ENCODE measurements at regions not wholly inside any gene's neighbourhood (a gene's known extent, or its start where the extent isn't known, plus 50 kb on each side); places are given as distances from the start of the nearest gene placed in this dataset.

- FAIRE-seq: no peak
- Histone ChIP-seq H2BK120ac (replicated peaks; ENCODE audit: low read depth, low read length) (no peak overlapping the region), H2BK15ac (ENCODE audit: low read length) (no peak overlapping the region), H3K79me2 (ENCODE audit: control insufficient read depth in 1 of 2, insufficient read depth in 2 of 2, low read length in 2 of 2) (no peaks in the 10 kb centered on the region), H2BK12ac (ENCODE audit: low read depth, low read length) (no peak overlapping the region), H3K4me3 (ENCODE audit: extremely low read depth in 1 of 4, insufficient read depth in 2 of 4, low read depth in 3 of 4, low read length in 4 of 4) (no peak overlapping the region), H4K20me1 (replicated peaks in 1 of 2; ENCODE audit: control insufficient read depth in 1 of 2, insufficient read depth in 2 of 2, low read length in 2 of 2) (no peaks in the 10 kb centered on the region), H3K56ac (replicated peaks; ENCODE audit: insufficient read length, low read depth, low read length) (no peak overlapping the region), H2AFZ (ENCODE audit: low read length) (no peak overlapping the region), H3K36me3 (ENCODE audit: control insufficient read depth in 2 of 4, insufficient read depth in 4 of 4, low read length in 3 of 4) (no peaks in the 10 kb centered on the region), H3K4me1 (replicated peaks in 1 of 4; ENCODE audit: control insufficient read depth in 3 of 4, insufficient read depth in 4 of 4, low read length in 3 of 4) (no peaks in the 10 kb centered on the region), H3K14ac (ENCODE audit: insufficient read length) (no peak overlapping the region), H3K27ac (ENCODE audit: low read depth, low read length) (no peak overlapping the region), H2BK5ac (ENCODE audit: low read depth, low read length) (no peak overlapping the region), H2AK5ac (ENCODE audit: low read depth, low read length) (no peak overlapping the region), H3K9ac (replicated peaks in 1 of 4; ENCODE audit: extremely low read depth in 1 of 4, low read depth in 3 of 4, low read length in 3 of 4) (no peak overlapping the region), H4K91ac (replicated peaks; ENCODE audit: insufficient read length, low read length) (no peak overlapping the region), H4K5ac (ENCODE audit: insufficient read length, low read depth, low read length) (no peak overlapping the region), H3K27me3 (replicated peaks in 1 of 4; ENCODE audit: control insufficient read depth in 3 of 4, extremely low read depth in 1 of 4, insufficient read depth in 3 of 4, low read length in 3 of 4) (no peaks in the 10 kb centered on the region), H3K79me1 (ENCODE audit: low read depth, low read length) (no peaks in the 10 kb centered on the region), H2BK20ac (ENCODE audit: low read length) (no peak overlapping the region), H4K8ac (ENCODE audit: extremely low read depth, insufficient read depth, low read length) (no peak overlapping the region), H3K9me3 (ENCODE audit: insufficient read depth in 2 of 2, low read depth in 1 of 2, low read length in 1 of 2) (no peaks in the 10 kb centered on the region), H3K23me2 (ENCODE audit: low read depth, low read length) (no peaks in the 10 kb centered on the region), H3K18ac (ENCODE audit: extremely low read depth, low read length) (no peak overlapping the region), H3K4ac (replicated peaks; ENCODE audit: insufficient read length, low read depth, low read length) (no peak overlapping the region), H3K23ac (ENCODE audit: insufficient read length) (no peak overlapping the region), H3K4me2 (ENCODE audit: insufficient read depth in 1 of 2, low read depth in 2 of 2, low read length in 2 of 2) (no peak overlapping the region)
- TF ChIP-seq BCL11A (IDR thresholded peaks at IDR 0.05; ENCODE audit: low read depth in 2 of 2, low read length in 2 of 2) (no peak), TAF7 (optimal IDR thresholded peaks at IDR 0.05; ENCODE audit: borderline replicate concordance, low read depth, low read length) (no peak), NANOG (IDR thresholded peaks at IDR 0.05; ENCODE audit: insufficient read depth, low read depth, low read length, poor library complexity, severe bottlenecking) (no peak), RBBP5 (IDR thresholded peaks at IDR 0.05; ENCODE audit: borderline replicate concordance, low read depth, low read length) (no peak), JUND (IDR thresholded peaks at IDR 0.05; ENCODE audit: low read length) (no peak), CHD1 (IDR thresholded peaks at IDR 0.05; ENCODE audit: low read depth, low read length) (no peak), TCF12 (IDR thresholded peaks at IDR 0.05; ENCODE audit: low read depth, low read length) (no peak), RAD21 (IDR thresholded peaks at IDR 0.05 in 1 of 2, conservative IDR thresholded peaks at IDR 0.05 in 1 of 2; ENCODE audit: low read depth in 2 of 2, low read length in 2 of 2) (no peak), SP2 (IDR thresholded peaks at IDR 0.05; ENCODE audit: low read length) (no peak), EZH2 (IDR thresholded peaks at IDR 0.05; ENCODE audit: low read depth, low read length, severe bottlenecking) (no peak), HDAC6 (IDR thresholded peaks at IDR 0.05; ENCODE audit: low read depth, low read length) (no peak), EGR1 (IDR thresholded peaks at IDR 0.05; ENCODE audit: borderline replicate concordance, low read depth, low read length) (no peak), GABPA (IDR thresholded peaks at IDR 0.05; ENCODE audit: borderline replicate concordance, insufficient read depth, low read length) (no peak), ASH2L (IDR thresholded peaks at IDR 0.05; ENCODE audit: low read length) (no peak)
- CTCF ChIA-PET (ENCODE audit: partially characterized antibody): interaction anchor here (0.6 kb wide), 1 partner anchor 135 kb away, joined by 4 read pairs; no protein-coding TSS in a partner anchor
- no peak for DNase-seq (ENCODE audit: low read depth in 1 of 2, low spot score in 2 of 2)
- no CpG with 5 or more reads among the region's 2 CpGs for WGBS, 2 experiments (ENCODE audit: extremely low coverage in 1 of 2, insufficient coverage in 1 of 2, insufficient read length in 1 of 2, insufficient replicate concordance in 2 of 2, low coverage in 1 of 2, low lambda C conversion rate in 2 of 2, missing lambda C conversion rate in 1 of 2)
- POLR2A ChIA-PET (ENCODE audit: partially characterized antibody): no interaction called here
These were observed 306.9 kb upstream of the FGF13 start for GRCh38 chrX:139018436-139018835.
